ENCODE measurements at regions not wholly inside any gene's neighbourhood (a gene's known extent, or its start where the extent isn't known, plus 50 kb on each side); places are given as distances from the start of the nearest gene placed in this dataset.

DNA sequence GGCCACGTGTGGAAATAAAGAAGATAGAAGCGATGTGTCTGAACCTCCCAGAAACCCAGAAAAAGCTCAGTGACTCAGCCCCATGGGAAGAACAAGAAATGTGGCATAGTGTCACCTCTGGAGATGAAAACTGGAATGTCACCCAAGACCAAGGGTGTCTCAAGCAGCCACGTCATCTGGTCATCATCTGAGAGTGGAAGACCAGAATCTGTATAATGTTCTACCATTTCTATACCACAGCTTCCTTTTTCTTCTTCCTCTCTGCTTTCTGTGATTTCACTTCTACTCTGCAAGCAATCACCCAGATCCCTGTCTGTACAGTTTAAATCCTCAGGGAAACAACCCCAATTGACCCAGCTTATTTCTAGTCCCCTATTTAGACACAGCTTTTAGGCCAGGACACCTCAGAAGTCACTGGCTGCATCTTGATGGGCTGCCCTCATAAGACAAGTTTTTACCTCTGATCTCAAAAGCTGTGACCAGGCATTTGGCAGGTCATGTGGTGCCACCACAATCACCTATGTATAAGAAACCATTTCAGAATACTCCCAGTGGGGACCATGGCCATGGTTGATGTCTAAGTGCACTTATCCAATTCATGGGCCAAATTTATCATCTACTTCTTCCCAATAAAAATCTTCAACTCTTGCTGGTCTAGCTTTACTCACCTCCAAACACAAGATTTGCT lies 278.5 kb upstream of the UMPS start:
- no peak overlapping the region for H3K4me3 ChIP-seq (ENCODE audit: insufficient read depth, low read depth, low read length)
- H3K9me3 ChIP-seq (ENCODE audit: control insufficient read depth, low read length) = no peaks in the 10 kb centered on the region
- no peaks in the 10 kb centered on the region for H3K4me1 ChIP-seq (ENCODE audit: control insufficient read depth, insufficient read depth, low read length)
- H3K36me3 ChIP-seq (ENCODE audit: control insufficient read depth, insufficient read depth, low read length) = no peaks in the 10 kb centered on the region
- no peaks in the 10 kb centered on the region for H3K27me3 ChIP-seq (ENCODE audit: control insufficient read depth, insufficient read depth, low read length, poor library complexity, severe bottlenecking)
- 94 to 97% methylated on average over 3 of the region's 3 CpGs for WGBS, 2 experiments
- no peak overlapping the region for H3K27ac ChIP-seq (ENCODE audit: insufficient read depth, low read depth, low read length, poor library complexity, severe bottlenecking)

DNA sequence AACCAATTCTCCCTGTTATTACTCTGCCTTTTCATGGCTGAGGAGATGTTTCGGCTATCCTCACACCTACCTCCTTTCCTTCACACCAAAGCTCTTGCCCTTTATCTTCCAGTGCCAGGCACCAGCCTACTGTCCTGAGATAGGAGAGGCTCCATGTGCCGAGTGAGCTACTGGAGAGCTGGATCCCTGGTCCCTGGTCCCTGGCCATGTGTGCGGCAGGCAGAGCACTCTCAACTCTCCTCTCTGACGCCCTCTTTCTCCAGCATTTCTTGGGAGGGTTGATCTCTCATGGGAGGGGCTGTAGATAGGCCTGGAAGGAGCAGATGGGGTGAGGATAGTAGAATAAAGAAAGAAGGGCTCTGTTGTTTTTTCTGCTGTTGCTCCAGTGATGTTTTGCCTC lies 277.1 kb upstream of the UMPS start:
- no peak overlapping the region for H3K27ac ChIP-seq (ENCODE audit: insufficient read depth, low read depth, low read length, poor library complexity, severe bottlenecking)
- H3K9me3 ChIP-seq (ENCODE audit: control insufficient read depth, low read length) = no peaks in the 10 kb centered on the region
- H3K4me1 ChIP-seq (ENCODE audit: control insufficient read depth, insufficient read depth, low read length) = no peaks in the 10 kb centered on the region
- no peaks in the 10 kb centered on the region for H3K27me3 ChIP-seq (ENCODE audit: control insufficient read depth, insufficient read depth, low read length, poor library complexity, severe bottlenecking)
- H3K36me3 ChIP-seq (ENCODE audit: control insufficient read depth, insufficient read depth, low read length) = no peaks in the 10 kb centered on the region
- H3K4me3 ChIP-seq (ENCODE audit: insufficient read depth, low read depth, low read length) = no peak overlapping the region
- WGBS, 2 experiments = 83 to 85% methylated on average over 4 of the region's 4 CpGs

DNA sequence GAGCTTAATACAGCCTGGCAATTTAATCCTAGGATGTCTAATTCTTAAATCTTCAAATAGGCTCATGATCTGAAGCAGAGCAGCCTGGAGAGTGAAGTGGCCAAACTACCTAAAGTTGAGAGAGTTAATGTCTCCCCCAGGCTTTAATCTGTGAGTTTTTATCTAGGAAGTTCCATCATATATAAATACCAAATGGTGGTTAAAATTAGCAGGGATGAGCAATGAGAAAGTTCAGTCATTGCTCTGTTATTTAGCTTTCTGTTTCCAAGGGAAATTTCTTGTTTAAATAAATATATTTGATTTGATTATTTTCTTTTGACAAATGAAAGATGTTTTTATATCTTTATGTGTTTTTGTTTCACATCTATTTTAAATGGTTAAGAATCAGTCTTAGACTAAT lies 274.4 kb upstream of the UMPS start:
- Histone ChIP-seq H3K27me3 (ENCODE audit: control insufficient read depth, insufficient read depth, low read length, poor library complexity, severe bottlenecking) (no peaks in the 10 kb centered on the region), H3K4me3 (ENCODE audit: insufficient read depth, low read depth, low read length) (no peak overlapping the region), H3K4me1 (ENCODE audit: control insufficient read depth, insufficient read depth, low read length) (no peaks in the 10 kb centered on the region), H3K36me3 (ENCODE audit: control insufficient read depth, insufficient read depth, low read length) (no peaks in the 10 kb centered on the region), H3K27ac (ENCODE audit: insufficient read depth, low read depth, low read length, poor library complexity, severe bottlenecking) (no peak overlapping the region), H3K9me3 (ENCODE audit: control insufficient read depth, low read length) (no peaks in the 10 kb centered on the region)

DNA sequence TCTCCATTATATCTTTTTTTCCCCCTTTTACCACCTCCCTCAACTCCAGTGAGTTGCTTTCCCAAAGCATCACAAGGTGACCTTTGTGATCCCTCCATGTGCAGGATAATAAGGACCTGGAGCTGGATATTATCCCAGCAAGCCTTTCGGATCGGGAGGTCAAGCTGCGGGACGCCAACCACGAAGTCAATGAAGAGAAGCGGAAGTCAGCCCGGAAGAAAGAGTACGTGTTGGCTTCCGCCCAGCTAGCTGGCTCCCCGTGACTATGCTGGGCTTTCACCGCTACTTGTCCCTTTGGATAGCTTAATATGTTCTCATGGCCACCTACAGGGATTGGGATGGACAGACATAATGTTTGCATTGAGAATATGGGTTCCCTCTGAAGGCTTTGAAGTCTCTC lies 273.7 kb upstream of the UMPS start:
- no peak overlapping the region for H3K4me3 ChIP-seq (ENCODE audit: insufficient read depth, low read depth, low read length)
- H3K27me3 ChIP-seq (ENCODE audit: control insufficient read depth, insufficient read depth, low read length, poor library complexity, severe bottlenecking) = no peaks in the 10 kb centered on the region
- 93% methylated on average over 11 of the region's 11 CpGs for WGBS, 2 experiments
- no peak overlapping the region for H3K27ac ChIP-seq (ENCODE audit: insufficient read depth, low read depth, low read length, poor library complexity, severe bottlenecking)
- no peaks in the 10 kb centered on the region for H3K36me3 ChIP-seq (ENCODE audit: control insufficient read depth, insufficient read depth, low read length)
- H3K4me1 ChIP-seq (ENCODE audit: control insufficient read depth, insufficient read depth, low read length) = no peaks in the 10 kb centered on the region
- H3K9me3 ChIP-seq (ENCODE audit: control insufficient read depth, low read length) = no peaks in the 10 kb centered on the region

DNA sequence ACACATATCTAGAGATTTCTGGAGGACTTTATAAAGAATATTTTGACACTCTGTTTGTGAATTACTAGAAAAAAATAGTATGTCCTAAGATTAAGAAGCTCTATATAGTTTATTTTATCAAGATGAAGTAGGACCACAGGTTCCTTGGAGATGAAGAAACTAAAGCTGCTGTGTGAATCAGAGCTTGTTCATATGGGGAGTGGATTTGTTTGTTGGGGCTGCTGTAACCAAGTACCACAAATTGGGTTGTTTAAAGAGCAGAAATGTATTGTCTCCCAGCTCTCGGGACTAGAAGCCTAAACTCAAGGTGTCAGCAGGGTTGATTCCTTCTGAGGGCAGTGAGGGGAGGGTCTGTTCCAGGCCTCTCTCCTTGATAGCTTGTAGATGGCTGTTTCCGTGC lies 270.6 kb upstream of the UMPS start:
- H3K27me3 ChIP-seq (ENCODE audit: control insufficient read depth, insufficient read depth, low read length, poor library complexity, severe bottlenecking) = no peaks in the 10 kb centered on the region
- 84 to 90% methylated on average over 2 of the region's 2 CpGs for WGBS, 2 experiments
- H3K36me3 ChIP-seq (ENCODE audit: control insufficient read depth, insufficient read depth, low read length) = no peaks in the 10 kb centered on the region
- no peak overlapping the region for H3K27ac ChIP-seq (ENCODE audit: insufficient read depth, low read depth, low read length, poor library complexity, severe bottlenecking)
- H3K4me3 ChIP-seq (ENCODE audit: insufficient read depth, low read depth, low read length) = no peak overlapping the region
- H3K9me3 ChIP-seq (ENCODE audit: control insufficient read depth, low read length) = no peaks in the 10 kb centered on the region
- H3K4me1 ChIP-seq (ENCODE audit: control insufficient read depth, insufficient read depth, low read length) = no peaks in the 10 kb centered on the region

DNA sequence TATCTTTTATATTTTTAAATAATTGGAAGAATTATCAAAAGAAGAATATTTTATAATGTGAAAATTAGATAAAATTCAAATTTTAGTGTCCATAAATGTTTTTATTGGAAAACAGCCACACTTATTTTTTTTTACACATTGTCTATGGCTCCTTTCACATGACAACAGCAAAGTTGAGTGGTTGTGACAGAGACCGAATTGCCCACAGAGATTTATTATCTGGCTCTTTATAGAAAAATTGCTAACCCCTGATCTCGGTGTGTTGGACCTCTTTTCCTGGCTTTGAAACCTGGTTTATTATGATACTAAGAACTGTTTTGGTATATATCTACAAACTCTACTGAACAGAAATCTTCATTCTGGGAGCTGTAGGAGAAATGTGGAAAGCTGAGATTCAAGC lies 269.1 kb upstream of the UMPS start:
- Histone ChIP-seq H3K27ac (ENCODE audit: insufficient read depth, low read depth, low read length, poor library complexity, severe bottlenecking) (no peak overlapping the region), H3K9me3 (ENCODE audit: control insufficient read depth, low read length) (no peaks in the 10 kb centered on the region), H3K36me3 (ENCODE audit: control insufficient read depth, insufficient read depth, low read length) (no peaks in the 10 kb centered on the region), H3K27me3 (ENCODE audit: control insufficient read depth, insufficient read depth, low read length, poor library complexity, severe bottlenecking) (no peaks in the 10 kb centered on the region), H3K4me3 (ENCODE audit: insufficient read depth, low read depth, low read length) (no peak overlapping the region), H3K4me1 (ENCODE audit: control insufficient read depth, insufficient read depth, low read length) (no peaks in the 10 kb centered on the region)
- whole genome bisulfite sequencing, 2 experiments = 97 to 98% methylated on average over 2 of the region's 2 CpGs

DNA sequence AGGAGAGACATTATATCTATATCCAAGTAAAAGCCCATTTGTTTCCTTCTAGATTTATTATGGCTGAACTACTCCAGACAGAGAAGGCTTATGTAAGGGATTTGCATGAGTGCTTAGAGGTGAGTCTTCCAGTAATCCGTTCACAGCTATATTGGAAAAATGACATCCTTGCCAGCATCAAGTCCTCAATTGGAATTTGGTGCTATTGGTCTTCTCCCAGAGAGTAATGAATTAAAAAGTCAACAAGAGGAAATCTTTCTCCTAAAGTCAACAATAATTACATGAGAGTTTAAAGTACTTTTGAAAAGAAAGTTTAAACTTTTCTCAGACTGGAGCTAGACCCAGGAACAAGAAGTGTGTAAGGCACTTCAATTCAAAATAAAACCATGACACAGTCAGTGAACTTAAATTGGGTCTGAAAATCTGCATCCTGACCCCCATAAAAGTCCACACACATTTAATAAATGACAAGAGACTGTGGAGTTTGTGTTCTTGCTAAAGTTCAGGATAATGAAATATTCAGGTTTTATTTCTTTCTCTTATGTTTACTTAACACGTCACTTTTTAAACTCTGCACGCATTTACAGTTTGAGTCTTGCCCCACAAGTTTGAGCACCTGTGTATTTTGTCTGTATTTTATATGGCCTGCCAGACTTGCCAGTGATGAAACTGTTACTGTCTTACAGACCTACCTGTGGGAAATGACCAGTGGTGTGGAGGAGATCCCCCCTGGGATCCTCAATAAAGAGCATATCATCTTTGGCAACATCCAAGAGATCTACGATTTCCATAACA lies 268.2 kb upstream of the UMPS start:
- H3K4me3 ChIP-seq (ENCODE audit: insufficient read depth, low read depth, low read length) = no peak overlapping the region
- no peaks in the 10 kb centered on the region for H3K9me3 ChIP-seq (ENCODE audit: control insufficient read depth, low read length)
- H3K27me3 ChIP-seq (ENCODE audit: control insufficient read depth, insufficient read depth, low read length, poor library complexity, severe bottlenecking) = no peaks in the 10 kb centered on the region
- H3K36me3 ChIP-seq (ENCODE audit: control insufficient read depth, insufficient read depth, low read length) = no peaks in the 10 kb centered on the region
- WGBS, 2 experiments = 96 to 100% methylated on average over 3 to 4 of the region's 4 CpGs
- no peaks in the 10 kb centered on the region for H3K4me1 ChIP-seq (ENCODE audit: control insufficient read depth, insufficient read depth, low read length)
- no peak overlapping the region for H3K27ac ChIP-seq (ENCODE audit: insufficient read depth, low read depth, low read length, poor library complexity, severe bottlenecking)

DNA sequence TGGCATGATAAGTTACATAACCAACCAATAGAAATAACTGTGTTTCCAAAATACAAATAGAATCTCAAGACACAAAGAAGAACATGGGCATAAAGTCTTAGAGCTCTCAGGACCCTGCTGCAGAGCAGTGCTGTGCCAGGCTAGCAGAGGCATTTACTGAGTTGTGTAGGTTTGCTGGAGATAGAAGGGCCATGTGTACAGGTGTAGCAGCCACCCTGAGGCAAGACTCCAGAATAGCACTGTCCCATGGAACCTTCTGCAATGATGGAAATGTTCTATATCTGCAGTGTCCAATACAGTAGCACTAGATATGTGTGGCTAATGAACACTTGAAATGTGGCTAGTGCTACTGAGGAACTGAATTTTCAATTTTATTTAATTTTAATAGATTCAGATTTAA lies 267.0 kb upstream of the UMPS start:
- no peak overlapping the region for H3K4me3 ChIP-seq (ENCODE audit: insufficient read depth, low read depth, low read length)
- H3K27me3 ChIP-seq (ENCODE audit: control insufficient read depth, insufficient read depth, low read length, poor library complexity, severe bottlenecking) = no peaks in the 10 kb centered on the region
- H3K4me1 ChIP-seq (ENCODE audit: control insufficient read depth, insufficient read depth, low read length) = no peaks in the 10 kb centered on the region
- H3K9me3 ChIP-seq (ENCODE audit: control insufficient read depth, low read length) = no peaks in the 10 kb centered on the region
- H3K27ac ChIP-seq (ENCODE audit: insufficient read depth, low read depth, low read length, poor library complexity, severe bottlenecking) = no peak overlapping the region
- H3K36me3 ChIP-seq (ENCODE audit: control insufficient read depth, insufficient read depth, low read length) = no peaks in the 10 kb centered on the region

DNA sequence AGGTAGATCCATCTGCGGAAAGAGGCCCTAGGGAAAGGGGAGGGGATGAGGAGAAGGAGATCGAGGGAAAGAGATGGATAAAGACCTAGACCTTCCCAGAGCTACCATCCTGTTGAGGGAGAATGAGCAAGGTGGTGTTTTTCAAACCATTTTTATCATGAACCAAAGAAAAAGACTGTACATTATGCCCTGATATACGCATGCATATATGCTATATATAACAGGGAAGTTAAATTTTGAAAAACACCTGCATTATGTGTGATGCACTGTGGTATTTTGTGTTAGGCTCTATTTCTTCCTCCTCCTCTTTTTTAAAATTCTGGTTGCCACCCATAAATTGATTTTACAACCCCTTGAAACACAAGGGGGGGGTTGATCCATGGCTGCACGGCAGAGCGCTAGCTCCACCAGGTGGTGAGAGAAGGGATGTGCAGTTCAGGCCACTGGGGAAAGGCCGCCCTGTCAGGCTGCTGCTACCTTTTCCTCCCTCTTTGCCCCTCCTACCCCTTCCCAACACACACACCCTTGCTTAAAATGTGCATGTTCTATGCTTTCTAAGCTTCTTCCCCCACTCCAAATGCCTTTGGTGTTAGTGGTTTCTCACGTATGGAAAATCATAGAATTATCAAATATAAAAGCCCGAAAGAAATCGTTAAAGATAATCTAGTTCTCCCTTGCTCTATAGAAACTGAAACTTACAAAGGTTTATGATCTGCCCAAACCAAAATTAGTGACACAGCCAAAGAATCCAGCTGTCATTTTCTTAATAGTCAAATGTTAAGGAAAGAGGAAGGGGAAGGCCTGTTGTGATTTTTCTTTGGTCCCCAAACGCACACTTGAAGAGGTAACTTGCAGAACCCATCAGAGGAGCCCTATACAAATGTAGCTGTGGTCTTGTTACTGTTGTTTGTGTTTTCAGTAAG lies 262.0 kb upstream of the UMPS start:
- H3K4me1 ChIP-seq (ENCODE audit: control insufficient read depth, insufficient read depth, low read length) = no peaks in the 10 kb centered on the region
- H3K36me3 ChIP-seq (ENCODE audit: control insufficient read depth, insufficient read depth, low read length) = no peaks in the 10 kb centered on the region
- no peak overlapping the region for H3K27ac ChIP-seq (ENCODE audit: insufficient read depth, low read depth, low read length, poor library complexity, severe bottlenecking)
- no peak overlapping the region for H3K4me3 ChIP-seq (ENCODE audit: insufficient read depth, low read depth, low read length)
- 46 to 58% methylated on average over 7 to 10 of the region's 10 CpGs for WGBS, 2 experiments
- no peaks in the 10 kb centered on the region for H3K9me3 ChIP-seq (ENCODE audit: control insufficient read depth, low read length)
- H3K27me3 ChIP-seq (ENCODE audit: control insufficient read depth, insufficient read depth, low read length, poor library complexity, severe bottlenecking) = no peaks in the 10 kb centered on the region

DNA sequence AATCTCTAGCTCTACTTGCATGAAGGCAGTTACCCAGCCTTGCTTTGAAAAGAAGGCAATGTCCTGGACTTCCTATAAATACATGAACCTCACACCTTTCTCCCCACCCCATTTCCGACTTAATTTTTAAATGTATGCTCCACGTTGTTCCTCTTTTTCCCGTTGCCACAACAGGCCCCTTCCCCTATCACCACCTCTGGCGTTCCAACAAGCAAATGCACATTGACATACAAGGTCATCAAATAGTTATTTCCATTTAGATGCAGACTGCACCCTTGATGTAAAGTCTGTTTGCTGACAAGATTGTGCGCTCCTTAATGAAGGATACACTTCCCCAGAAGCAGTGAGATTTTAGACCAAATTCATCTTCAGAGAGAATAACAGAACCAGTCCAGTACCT lies 260.7 kb upstream of the UMPS start:
- WGBS, 2 experiments = 86 to 87% methylated on average over 5 of the region's 5 CpGs

More for the DNA sequence above, 260.7 kb upstream of the UMPS start:
- Histone ChIP-seq H3K4me1 (ENCODE audit: control insufficient read depth, insufficient read depth, low read length) (no peaks in the 10 kb centered on the region), H3K9me3 (ENCODE audit: control insufficient read depth, low read length) (no peaks in the 10 kb centered on the region), H3K27ac (ENCODE audit: insufficient read depth, low read depth, low read length, poor library complexity, severe bottlenecking) (no peak overlapping the region), H3K36me3 (ENCODE audit: control insufficient read depth, insufficient read depth, low read length) (no peaks in the 10 kb centered on the region), H3K27me3 (ENCODE audit: control insufficient read depth, insufficient read depth, low read length, poor library complexity, severe bottlenecking) (no peaks in the 10 kb centered on the region), H3K4me3 (ENCODE audit: insufficient read depth, low read depth, low read length) (no peak overlapping the region)
